PC-3 (cell line): ENCODE measurements at regions not wholly inside any gene's neighbourhood (a gene's known extent, or its start where the extent isn't known, plus 50 kb on each side); places are given as distances from the start of the nearest gene placed in this dataset.

ENCODE experiments used
- ATAC-seq: fragments of 200-7000 bp; cut with Tn5 transposase; 2 replicates; pipeline ENCODE4 v1.9.1; 2020; ENCODE audit warnings: mild to moderate bottlenecking, moderate library complexity
- BruUV-seq: library from RNA; stranded (reverse); fragments of 400-500 nt; replicated peaks from 2 replicates; lab custom pipeline; 2021; lab: Mats Ljungman, UMichigan
- CTCF ChIA-PET: fragments of 300-600 bp; sonication (Branson Sonifier 250); formaldehyde crosslinking; loops from one replicate; lab custom pipeline; 2022; ENCODE audit warnings: antibody characterized with exemption; lab: Charles Lee
- POLR2A ChIA-PET: fragments of 300-600 bp; sonication (Branson Sonifier 250); formaldehyde crosslinking; loops from one replicate; lab custom pipeline; 2022; ENCODE audit warnings: antibody characterized with exemption; ENCODE audit not compliant: unreplicated experiment; lab: Charles Lee
- DNase-seq: peaks from one replicate; pipeline ENCODE4 v3.0.0-alpha.2; 2015
- H2AFZ ChIP-seq: fragments of 300-600 bp; sonication (generic); 2 replicates; pipeline ENCODE4 v1.6.0; 2016; ENCODE audit warnings: antibody characterized with exemption, low read length
- H3F3A ChIP-seq: fragments of 300-600 bp; sonication (generic); one replicate; pipeline ENCODE4 v1.6.0; 2017; ENCODE audit warnings: antibody characterized with exemption, low read length, control low read depth, mild to moderate bottlenecking; ENCODE audit not compliant: unreplicated experiment
- H3K27ac ChIP-seq: fragments of 300-600 bp; sonication (generic); 2 replicates; pipeline ENCODE4 v1.5.1; 2016; ENCODE audit warnings: mild to moderate bottlenecking, low read length
- H3K27me3 ChIP-seq: fragments of 300-600 bp; sonication (generic); 2 replicates; pipeline ENCODE4 v1.6.1; 2016; ENCODE audit warnings: low read length, mixed read lengths
- H3K36me3 ChIP-seq: fragments of 300-600 bp; sonication (generic); 2 replicates; pipeline ENCODE4 v1.6.1; 2016; ENCODE audit warnings: low read depth, mixed run types, low read length, mixed read lengths
- H3K4me1 ChIP-seq: fragments of 300-600 bp; sonication (generic); 2 replicates; pipeline ENCODE4 v1.5.1; 2016; ENCODE audit warnings: low read length; ENCODE audit not compliant: insufficient read depth
- H3K4me2 ChIP-seq: fragments of 300-600 bp; sonication (generic); 2 replicates; pipeline ENCODE4 v1.6.0; 2016; ENCODE audit warnings: low read length
- H3K4me3 ChIP-seq: fragments of 300-600 bp; sonication (generic); 2 replicates; pipeline ENCODE4 v1.5.1; 2016; ENCODE audit warnings: mild to moderate bottlenecking, low read length, mixed read lengths
- H3K79me2 ChIP-seq: fragments of 300-600 bp; sonication (generic); 2 replicates; pipeline ENCODE4 v1.6.1; 2017; ENCODE audit warnings: low read length, mixed read lengths
- H3K9ac ChIP-seq: fragments of 300-600 bp; sonication (generic); 2 replicates; pipeline ENCODE4 v1.6.0; 2016; ENCODE audit warnings: mild to moderate bottlenecking, low read length
- H3K9me2 ChIP-seq: fragments of 300-600 bp; sonication (generic); replicated peaks from 2 replicates; pipeline ENCODE4 v1.6.1; 2016; ENCODE audit warnings: mixed run types, low read length, mixed read lengths
- H3K9me3 ChIP-seq: fragments of 300-600 bp; sonication (generic); 2 replicates; pipeline ENCODE4 v1.6.1; 2016; ENCODE audit warnings: low read length, mixed read lengths
- H4K20me1 ChIP-seq: fragments of 300-600 bp; sonication (generic); 2 replicates; pipeline ENCODE4 v1.6.1; 2016; ENCODE audit warnings: low read length, mixed read lengths
- CTCF ChIP-seq: fragments of 300-600 bp; sonication (generic); conservative IDR thresholded peaks from 2 replicates; pipeline ENCODE4 v1.5.1; 2017; ENCODE audit warnings: antibody characterized with exemption, low read depth, mild to moderate bottlenecking, low read length
- EZH2 ChIP-seq: fragments of 300-600 bp; sonication (generic); IDR thresholded peaks from one replicate; pipeline ENCODE4 v1.6.1; 2017; ENCODE audit warnings: antibody characterized with exemption, mild to moderate bottlenecking, low read length; ENCODE audit not compliant: unreplicated experiment
- EZH2phosphoT487 ChIP-seq: fragments of 300-600 bp; sonication (generic); IDR thresholded peaks from 2 replicates; pipeline ENCODE4 v1.6.1; 2018; ENCODE audit warnings: mild to moderate bottlenecking, antibody characterized with exemption, low read length, borderline replicate concordance
- intact Hi-C: fragments of 100-400 bp; cut with micrococcal nuclease; formaldehyde crosslinking; loops from 2 replicates; pipeline ENCODE4 v1.9.0; 2023

- ChIA-PET POLR2A (no interaction called here), CTCF (no interaction called here)
- Histone ChIP-seq H3K9me2 (no peaks in the 10 kb centered on the region), H4K20me1 (no peaks in the 10 kb centered on the region), H2AFZ (no peak overlapping the region), H3K36me3 (no peaks in the 10 kb centered on the region), H3K27ac (no peak overlapping the region), H3K9ac (no peak overlapping the region), H3K9me3 (no peaks in the 10 kb centered on the region), H3K4me3 (no peak overlapping the region), H3F3A (no peaks in the 10 kb centered on the region), H3K4me1 (no peaks in the 10 kb centered on the region), H3K79me2 (no peaks in the 10 kb centered on the region), H3K27me3 (no peaks in the 10 kb centered on the region), H3K4me2 (no peak overlapping the region)
- no peak for DNase-seq
- intact Hi-C loops, result no loop called here
- BruUV-seq, result no TSS peak
- no peak for TF ChIP-seq EZH2
- TF ChIP-seq CTCF, result no peak
- TF ChIP-seq EZH2phosphoT487, result no peak
- no peak for ATAC-seq
Observed at GRCh38 chr12:90003688-90004087, 295.1 kb upstream of the ATP2B1 start.

- ChIA-PET POLR2A (no interaction called here), CTCF (no interaction called here)
- Histone ChIP-seq H2AFZ (no peak overlapping the region), H3K4me3 (no peak overlapping the region), H3K27me3 (no peaks in the 10 kb centered on the region), H3K27ac (no peak overlapping the region), H3K36me3 (no peaks in the 10 kb centered on the region), H3F3A (no peaks in the 10 kb centered on the region), H3K79me2 (no peaks in the 10 kb centered on the region), H3K9me2 (no peaks in the 10 kb centered on the region), H3K4me2 (no peak overlapping the region), H4K20me1 (no peaks in the 10 kb centered on the region), H3K4me1 (no peaks in the 10 kb centered on the region), H3K9ac (no peak overlapping the region), H3K9me3 (no peaks in the 10 kb centered on the region)
- ATAC-seq (no peak), DNase-seq (no peak)
- no peak for TF ChIP-seq EZH2phosphoT487
- no peak for TF ChIP-seq CTCF
- TF ChIP-seq EZH2, result no peak
- no TSS peak for BruUV-seq
- intact Hi-C loops, result no loop called here
Observed at GRCh38 chr12:90000721-90001120, 292.1 kb upstream of the ATP2B1 start.

GRCh38 chr12:89999699-90000505, 291.3 kb upstream of the ATP2B1 start:
- intact Hi-C loops, result no loop called here
- ChIA-PET CTCF (no interaction called here), POLR2A (no interaction called here)
- H3K36me3 ChIP-seq, result no peaks in the 10 kb centered on the region
- DNase-seq (no peak), ATAC-seq (no peak)
- H3K9ac ChIP-seq, result no peak overlapping the region
- no TSS peak for BruUV-seq
- no peak overlapping the region for H3K27ac ChIP-seq
- TF ChIP-seq EZH2phosphoT487 (no peak), EZH2 (no peak), CTCF (no peak)
- H3K4me1 ChIP-seq, result no peaks in the 10 kb centered on the region
- no peak overlapping the region for H3K4me3 ChIP-seq
- H4K20me1 ChIP-seq, result no peaks in the 10 kb centered on the region
- no peaks in the 10 kb centered on the region for H3K9me2 ChIP-seq
- H3F3A ChIP-seq, result no peaks in the 10 kb centered on the region
- H3K79me2 ChIP-seq, result no peaks in the 10 kb centered on the region
- H3K4me2 ChIP-seq, result no peak overlapping the region
- no peak overlapping the region for H2AFZ ChIP-seq
- no peaks in the 10 kb centered on the region for H3K27me3 ChIP-seq
- H3K9me3 ChIP-seq, result no peaks in the 10 kb centered on the region
